ENCODE measurements at regions not wholly inside any gene's neighbourhood (a gene's known extent, or its start where the extent isn't known, plus 50 kb on each side); places are given as distances from the start of the nearest gene placed in this dataset.

DNA sequence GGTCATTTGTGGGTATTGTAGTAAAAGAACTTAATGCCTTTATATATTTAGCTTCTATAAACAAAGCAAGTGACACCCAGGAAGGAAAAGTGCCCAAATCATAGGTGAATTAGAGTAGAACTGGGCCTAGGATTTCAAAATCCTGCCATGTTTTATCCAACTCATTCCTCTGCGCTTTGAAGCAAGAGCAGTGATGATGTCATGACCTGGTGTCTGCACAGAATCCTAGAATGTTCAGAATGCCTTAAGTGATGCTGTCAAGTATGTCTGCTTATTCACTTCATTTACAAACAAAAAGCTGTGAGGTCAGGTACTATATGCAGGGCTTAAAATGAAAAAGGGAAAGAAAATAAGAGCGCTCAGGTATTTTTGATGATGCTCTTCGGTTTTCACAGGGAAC, 737.2 kb upstream of the ANKRD30A start:
- no peak overlapping the region for H3K4me3 Mint-ChIP-seq
- no peak overlapping the region for H3K27ac Mint-ChIP-seq
- ATAC-seq (ENCODE audit: low read depth): no peak
- no peak for DNase-seq (ENCODE audit: low spot score in 2 of 2)
- no peaks in the 10 kb centered on the region for H3K27me3 Mint-ChIP-seq
- H3K4me1 Mint-ChIP-seq: no peaks in the 10 kb centered on the region
- H3K36me3 Mint-ChIP-seq: no peaks in the 10 kb centered on the region
- no peaks in the 10 kb centered on the region for H3K9me3 Mint-ChIP-seq

DNA sequence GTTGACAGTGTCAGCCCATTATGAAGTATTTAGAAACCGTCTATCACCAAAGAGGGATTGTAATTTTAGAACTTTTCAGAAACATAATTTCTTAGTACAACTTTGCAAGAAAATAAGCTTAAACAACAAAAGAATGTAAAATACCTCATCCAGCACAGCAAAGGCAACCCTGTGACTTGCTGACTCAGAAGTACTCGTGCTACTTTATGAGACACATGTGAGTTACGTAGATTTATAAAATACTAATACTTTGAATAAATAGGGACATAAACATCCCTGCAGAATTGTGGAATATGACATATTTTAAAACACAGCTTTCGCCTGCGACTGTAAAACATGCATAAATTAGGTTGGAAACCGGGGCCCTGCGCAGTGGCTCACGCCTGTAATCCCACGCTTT, 739.7 kb upstream of the ANKRD30A start:
- no peaks in the 10 kb centered on the region for H3K4me1 Mint-ChIP-seq
- no peak overlapping the region for H3K4me3 Mint-ChIP-seq
- H3K27me3 Mint-ChIP-seq: no peaks in the 10 kb centered on the region
- H3K36me3 Mint-ChIP-seq: no peaks in the 10 kb centered on the region
- H3K9me3 Mint-ChIP-seq: no peaks in the 10 kb centered on the region
- no peak overlapping the region for H3K27ac Mint-ChIP-seq
- DNase-seq (ENCODE audit: low spot score in 2 of 2) (no peak), ATAC-seq (ENCODE audit: low read depth) (no peak)

DNA sequence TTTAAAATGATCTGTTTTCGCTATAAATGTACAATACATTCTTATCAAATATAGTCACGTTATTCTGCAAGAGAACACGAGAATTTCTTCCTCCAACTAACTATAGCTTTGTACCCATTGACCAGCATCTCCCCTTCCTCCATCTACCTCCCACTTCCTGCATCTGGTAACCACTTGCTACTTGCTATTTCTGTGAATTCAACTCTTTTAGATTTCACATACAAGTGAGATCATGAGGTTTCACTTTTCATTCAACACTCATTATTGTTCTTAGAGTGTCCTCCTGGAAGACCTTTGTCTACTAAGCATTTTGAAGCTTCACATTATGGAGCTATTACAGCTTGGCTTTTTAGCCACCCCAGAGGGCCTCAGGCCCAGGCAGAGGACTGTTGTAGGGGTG, 741.3 kb upstream of the FZD8 start:
- Mint-ChIP-seq H3K36me3 (no peaks in the 10 kb centered on the region), H3K27me3 (no peaks in the 10 kb centered on the region), H3K4me1 (no peaks in the 10 kb centered on the region), H3K9me3 (no peaks in the 10 kb centered on the region), H3K4me3 (no peak overlapping the region), H3K27ac (no peak overlapping the region)
- no peak for ATAC-seq (ENCODE audit: low read depth)
- DNase-seq (ENCODE audit: low spot score in 2 of 2): no peak

DNA sequence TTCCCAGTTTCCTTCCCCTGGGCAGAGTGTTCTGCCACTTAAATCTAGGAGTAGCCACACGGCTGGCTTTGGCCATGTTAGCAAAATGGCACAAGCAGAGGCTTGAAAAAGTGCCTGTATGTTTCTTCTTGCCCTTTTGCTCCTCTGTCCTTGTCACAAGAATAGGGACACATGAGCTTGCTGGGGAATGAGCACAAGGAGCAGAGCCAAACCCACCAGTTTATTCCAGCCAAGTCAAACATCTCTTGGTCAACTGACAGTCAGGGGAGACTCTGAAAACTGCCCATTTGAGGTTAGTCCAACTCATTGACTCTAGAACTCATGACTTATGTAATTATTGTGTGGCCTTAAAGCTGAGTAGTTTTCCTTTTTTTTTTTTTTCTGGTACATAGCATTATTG, 739.7 kb upstream of the FZD8 start:
- H3K4me3 Mint-ChIP-seq: no peak overlapping the region
- H3K27ac Mint-ChIP-seq: no peak overlapping the region
- no peak for ATAC-seq (ENCODE audit: low read depth)
- H3K9me3 Mint-ChIP-seq: peaks cover 6% of the 10 kb centered on the region
- DNase-seq (ENCODE audit: low spot score in 2 of 2): no peak
- H3K4me1 Mint-ChIP-seq: no peaks in the 10 kb centered on the region
- H3K27me3 Mint-ChIP-seq: no peaks in the 10 kb centered on the region
- H3K36me3 Mint-ChIP-seq: no peaks in the 10 kb centered on the region

DNA sequence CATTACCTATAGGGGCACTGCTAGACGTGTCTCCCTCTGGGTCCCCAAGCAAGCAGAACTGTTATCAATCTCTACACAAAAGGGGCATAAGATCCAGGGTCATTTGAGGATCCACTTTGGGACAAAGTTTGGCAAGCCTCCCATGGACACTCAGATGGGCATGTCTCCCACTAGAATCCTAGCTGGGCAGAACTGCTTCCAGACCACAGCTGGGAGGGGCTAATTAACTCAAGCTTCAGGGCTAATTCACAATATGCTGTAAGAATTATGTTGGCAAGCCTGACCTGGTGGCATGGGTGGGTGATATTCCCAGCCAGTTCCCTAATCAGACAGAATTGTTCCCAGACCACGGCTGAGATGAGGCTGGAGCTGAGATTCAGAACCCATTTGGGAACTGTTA, 738.4 kb upstream of the FZD8 start:
- ATAC-seq (ENCODE audit: low read depth) (no peak), DNase-seq (ENCODE audit: low spot score in 2 of 2) (no peak)
- no peak overlapping the region for H3K27ac Mint-ChIP-seq
- H3K4me3 Mint-ChIP-seq: no peak overlapping the region
- H3K4me1 Mint-ChIP-seq: no peaks in the 10 kb centered on the region
- no peaks in the 10 kb centered on the region for H3K36me3 Mint-ChIP-seq
- no peaks in the 10 kb centered on the region for H3K27me3 Mint-ChIP-seq
- peaks cover 6% of the 10 kb centered on the region for H3K9me3 Mint-ChIP-seq

DNA sequence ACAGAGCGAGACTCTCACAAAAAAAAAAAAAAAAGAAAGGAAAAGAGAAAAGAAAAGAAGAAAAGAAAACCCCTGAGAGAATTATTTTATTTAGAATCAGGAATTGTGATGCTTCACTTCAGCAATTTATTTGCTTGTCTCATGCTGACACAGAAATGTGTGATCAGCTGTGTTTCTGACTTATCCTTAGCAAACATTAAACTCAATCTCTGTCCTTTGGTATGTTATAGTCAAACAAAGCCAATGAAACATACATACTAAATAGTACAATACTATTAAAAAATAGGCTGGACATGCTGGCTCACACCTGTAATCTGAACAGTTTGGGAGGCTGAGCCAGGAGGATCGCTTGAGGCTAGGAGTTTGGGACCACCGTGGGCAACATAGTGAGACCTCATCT, 733.0 kb upstream of the FZD8 start:
- H3K36me3 Mint-ChIP-seq: peaks cover 1% of the 10 kb centered on the region
- DNase-seq (ENCODE audit: low spot score in 2 of 2): no peak
- no peak for ATAC-seq (ENCODE audit: low read depth)
- H3K27me3 Mint-ChIP-seq: no peaks in the 10 kb centered on the region
- H3K4me1 Mint-ChIP-seq: no peaks in the 10 kb centered on the region
- peaks cover 6% of the 10 kb centered on the region for H3K9me3 Mint-ChIP-seq
- H3K4me3 Mint-ChIP-seq: no peak overlapping the region
- H3K27ac Mint-ChIP-seq: no peak overlapping the region

DNA sequence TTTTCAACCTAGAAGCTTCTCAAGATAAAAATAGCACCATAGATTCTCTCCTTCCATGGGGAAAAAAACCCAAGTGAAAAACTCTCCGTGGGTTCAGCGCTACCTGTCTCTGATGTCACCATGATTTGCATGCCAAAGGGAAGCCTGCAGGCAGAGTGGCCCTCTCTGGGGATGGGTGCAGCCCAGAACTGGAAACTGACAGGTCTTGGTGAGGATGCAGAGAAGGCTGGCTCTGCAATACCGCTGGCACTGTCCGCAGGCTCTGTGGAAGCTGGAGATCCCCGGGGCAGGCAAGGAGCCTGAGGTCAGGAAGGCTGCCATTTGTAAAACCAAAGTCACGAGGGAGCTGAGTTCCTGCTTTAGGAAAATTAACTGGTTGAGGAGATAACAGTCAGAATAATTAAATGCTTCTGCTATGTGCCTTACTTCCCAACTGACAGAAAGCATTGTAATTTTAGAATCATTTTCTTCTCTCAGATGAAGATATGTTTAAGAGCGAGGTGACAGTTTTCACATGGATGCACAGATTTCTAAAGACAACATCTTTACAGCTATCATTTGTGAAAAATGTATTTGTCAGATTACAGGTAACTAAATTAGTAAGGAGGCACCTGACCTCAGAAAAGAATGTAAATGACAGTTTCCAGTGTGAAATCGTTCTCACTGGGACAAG, 731.5 kb upstream of the FZD8 start:
- peaks cover 7% of the 10 kb centered on the region for H3K9me3 Mint-ChIP-seq
- DNase-seq (ENCODE audit: low spot score in 2 of 2) (no peak), ATAC-seq (ENCODE audit: low read depth) (no peak)
- H3K36me3 Mint-ChIP-seq: peaks cover 3% of the 10 kb centered on the region
- H3K27ac Mint-ChIP-seq: no peak overlapping the region
- no peaks in the 10 kb centered on the region for H3K4me1 Mint-ChIP-seq
- no peaks in the 10 kb centered on the region for H3K27me3 Mint-ChIP-seq
- no peak overlapping the region for H3K4me3 Mint-ChIP-seq

DNA sequence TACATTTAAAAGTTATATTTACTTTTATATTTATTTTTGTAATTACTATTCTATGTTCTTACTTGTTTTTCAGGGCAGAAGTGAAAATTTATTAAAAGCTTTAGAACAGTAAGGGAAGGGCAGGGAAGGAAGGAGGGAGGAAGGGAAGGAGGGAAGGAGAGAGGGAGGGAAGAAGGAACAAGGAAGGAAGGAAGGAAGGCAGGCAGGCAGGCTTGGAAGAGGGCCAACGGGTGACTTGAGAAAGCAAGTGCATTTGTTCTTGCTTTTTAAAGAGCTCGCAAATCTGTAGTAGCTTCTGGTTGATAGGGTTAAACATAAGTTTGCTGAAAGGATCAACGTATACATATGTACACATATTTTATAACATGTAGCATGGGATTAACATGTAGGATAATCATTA, 725.3 kb upstream of the FZD8 start:
- no peak overlapping the region for H3K4me3 Mint-ChIP-seq
- H3K4me1 Mint-ChIP-seq: no peaks in the 10 kb centered on the region
- ATAC-seq (ENCODE audit: low read depth) (no peak), DNase-seq (ENCODE audit: low spot score in 2 of 2) (no peak)
- peaks cover 2% of the 10 kb centered on the region for H3K36me3 Mint-ChIP-seq
- H3K9me3 Mint-ChIP-seq: peaks cover 8% of the 10 kb centered on the region
- no peak overlapping the region for H3K27ac Mint-ChIP-seq
- H3K27me3 Mint-ChIP-seq: no peaks in the 10 kb centered on the region

DNA sequence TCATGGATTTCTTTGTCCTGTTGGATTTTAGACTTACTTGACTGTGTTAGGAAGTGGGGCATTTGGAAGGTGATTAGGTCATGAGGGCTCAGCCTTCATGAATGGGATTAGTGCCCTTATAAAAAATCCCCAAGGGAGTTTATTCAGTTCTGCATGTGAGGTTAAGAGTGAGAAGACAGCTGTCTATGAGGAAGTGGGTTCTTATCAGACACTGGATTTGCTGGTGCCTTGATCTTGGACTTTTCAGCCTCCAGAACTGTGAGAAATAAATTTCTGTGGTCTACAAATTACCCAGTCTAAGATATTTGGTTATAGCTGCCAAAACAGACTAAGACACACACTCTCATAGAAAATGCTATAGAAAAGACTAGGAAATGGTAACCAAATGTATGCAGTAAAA, 724.7 kb upstream of the FZD8 start:
- Mint-ChIP-seq H3K9me3 (peaks cover 8% of the 10 kb centered on the region), H3K4me3 (no peak overlapping the region), H3K36me3 (peaks cover 2% of the 10 kb centered on the region), H3K4me1 (no peaks in the 10 kb centered on the region), H3K27ac (no peak overlapping the region), H3K27me3 (no peaks in the 10 kb centered on the region)
- ATAC-seq (ENCODE audit: low read depth) (no peak), DNase-seq (ENCODE audit: low spot score in 2 of 2) (no peak)

DNA sequence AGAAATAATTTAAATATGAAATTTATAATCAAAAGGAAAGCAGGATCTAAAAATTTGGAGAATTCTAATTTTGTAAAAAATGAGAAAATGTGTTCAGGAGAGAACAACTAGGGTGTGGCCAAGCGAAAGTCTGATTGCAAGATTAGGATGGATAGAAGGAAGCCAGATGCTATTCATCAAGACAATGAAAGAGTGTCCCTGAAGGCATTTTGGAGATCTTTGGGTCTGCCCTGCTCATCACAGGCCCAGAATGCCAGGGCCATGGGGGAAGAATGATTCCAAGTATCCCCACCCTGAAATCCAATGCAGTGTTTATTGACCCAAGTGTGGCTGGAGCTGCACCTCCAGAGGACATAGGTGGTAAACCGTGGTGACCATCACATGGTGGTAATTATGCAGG, 724.0 kb upstream of the FZD8 start:
- no peak for ATAC-seq (ENCODE audit: low read depth)
- no peak overlapping the region for H3K27ac Mint-ChIP-seq
- H3K4me1 Mint-ChIP-seq: no peaks in the 10 kb centered on the region

DNA sequence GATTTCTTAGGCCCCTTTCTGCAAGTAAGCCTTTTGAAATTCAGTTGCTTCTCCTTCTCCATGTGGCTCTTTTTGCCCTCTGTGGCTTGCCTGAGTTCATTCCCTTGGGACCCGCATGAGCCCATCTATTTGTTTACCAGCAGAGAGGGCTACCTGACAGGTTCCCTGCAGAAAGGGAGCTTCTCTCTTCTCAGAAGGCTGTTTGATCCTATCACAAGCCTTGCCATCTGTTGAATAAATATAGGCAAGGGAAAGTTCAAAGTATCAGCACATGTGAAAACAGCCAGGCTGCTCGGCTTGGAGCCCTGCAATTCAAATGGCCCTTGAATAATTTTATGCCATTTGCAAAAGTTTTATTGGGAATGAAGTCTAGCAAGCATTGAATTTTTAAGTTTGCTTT, 720.2 kb upstream of the FZD8 start:
- no peak for ATAC-seq (ENCODE audit: low read depth)
- H3K9me3 Mint-ChIP-seq: peaks cover 7% of the 10 kb centered on the region
- no peaks in the 10 kb centered on the region for H3K36me3 Mint-ChIP-seq
- H3K4me3 Mint-ChIP-seq: no peak overlapping the region
- DNase-seq (ENCODE audit: low spot score in 2 of 2): no peak
- no peaks in the 10 kb centered on the region for H3K4me1 Mint-ChIP-seq
- no peak overlapping the region for H3K27ac Mint-ChIP-seq
- H3K27me3 Mint-ChIP-seq: no peaks in the 10 kb centered on the region

More for the DNA sequence above, 724.0 kb upstream of the FZD8 start:
- peaks cover 8% of the 10 kb centered on the region for H3K9me3 Mint-ChIP-seq
- H3K27me3 Mint-ChIP-seq: no peaks in the 10 kb centered on the region
- H3K36me3 Mint-ChIP-seq: peaks cover 2% of the 10 kb centered on the region
- DNase-seq (ENCODE audit: low spot score in 2 of 2): no peak
- no peak overlapping the region for H3K4me3 Mint-ChIP-seq

DNA sequence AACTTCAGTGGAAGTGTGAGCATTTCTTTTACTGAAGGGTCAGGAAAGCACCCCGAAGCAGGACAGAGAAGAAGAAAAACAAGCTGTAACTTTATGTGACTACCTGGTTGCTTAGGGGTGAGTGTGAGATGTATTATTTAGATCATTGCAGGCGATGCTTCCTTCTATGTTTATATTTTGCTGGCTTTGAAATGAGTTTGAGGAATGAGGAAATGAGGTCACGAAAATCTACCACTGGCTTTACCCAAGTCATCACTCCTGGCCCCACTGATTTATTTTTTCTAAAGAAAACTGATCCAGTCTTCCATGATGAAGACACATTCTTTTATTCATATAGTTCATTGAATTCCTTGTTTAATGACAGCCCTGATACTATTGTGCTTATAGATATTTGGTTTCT, 716.6 kb upstream of the FZD8 start:
- Mint-ChIP-seq H3K27me3 (no peaks in the 10 kb centered on the region), H3K27ac (no peak overlapping the region), H3K4me1 (no peaks in the 10 kb centered on the region), H3K4me3 (no peak overlapping the region), H3K36me3 (no peaks in the 10 kb centered on the region), H3K9me3 (peaks cover 1% of the 10 kb centered on the region)
- DNase-seq (ENCODE audit: low spot score in 2 of 2) (no peak), ATAC-seq (ENCODE audit: low read depth) (no peak)

DNA sequence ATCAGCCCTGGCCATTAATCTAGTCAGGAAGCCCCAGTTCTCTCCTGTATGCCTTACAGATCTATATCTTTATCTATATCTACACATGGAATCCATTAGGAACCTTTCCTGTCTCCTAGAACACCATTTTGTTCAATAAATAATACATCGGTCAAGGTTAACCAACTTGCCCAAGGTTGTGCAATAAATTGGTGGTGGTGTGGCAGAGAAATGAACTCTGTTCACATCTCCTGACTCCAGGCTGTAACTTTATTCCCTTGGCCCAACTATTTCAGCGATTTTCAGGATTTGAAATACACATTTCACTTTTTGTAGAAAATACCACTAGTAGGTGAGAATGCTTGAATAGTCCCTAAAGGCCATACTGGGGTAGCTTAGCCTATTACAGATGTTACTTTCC, 712.5 kb upstream of the FZD8 start:
- peaks cover 3% of the 10 kb centered on the region for H3K9me3 Mint-ChIP-seq
- ATAC-seq (ENCODE audit: low read depth): no peak
- no peak for DNase-seq (ENCODE audit: low spot score in 2 of 2)
- no peaks in the 10 kb centered on the region for H3K27me3 Mint-ChIP-seq
- no peaks in the 10 kb centered on the region for H3K36me3 Mint-ChIP-seq
- no peaks in the 10 kb centered on the region for H3K4me1 Mint-ChIP-seq
- H3K4me3 Mint-ChIP-seq: no peak overlapping the region
- H3K27ac Mint-ChIP-seq: no peak overlapping the region

DNA sequence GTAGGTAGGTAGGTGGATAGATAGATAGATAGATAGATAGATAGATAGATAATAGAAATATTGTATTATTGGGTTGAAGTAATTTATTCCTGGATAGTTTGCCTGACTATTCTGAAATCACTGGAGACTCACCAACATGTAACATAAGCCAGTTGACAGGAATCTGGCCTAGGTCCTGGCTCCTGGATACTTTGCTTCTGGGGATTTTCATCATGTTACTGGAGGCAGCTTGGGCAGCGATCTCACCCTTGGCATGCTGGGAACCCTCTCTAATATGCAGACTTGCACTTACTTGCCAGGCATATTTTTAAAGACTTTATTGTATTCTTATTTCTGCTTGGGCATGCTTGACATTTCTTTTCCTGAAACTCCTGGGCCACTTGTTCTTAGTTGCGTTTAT, 709.1 kb upstream of the FZD8 start:
- Mint-ChIP-seq H3K4me1 (no peaks in the 10 kb centered on the region), H3K9me3 (peaks cover 5% of the 10 kb centered on the region), H3K27me3 (no peaks in the 10 kb centered on the region), H3K27ac (no peak overlapping the region), H3K36me3 (no peaks in the 10 kb centered on the region), H3K4me3 (no peak overlapping the region)
- no peak for DNase-seq (ENCODE audit: low spot score in 2 of 2)
- no peak for ATAC-seq (ENCODE audit: low read depth)

DNA sequence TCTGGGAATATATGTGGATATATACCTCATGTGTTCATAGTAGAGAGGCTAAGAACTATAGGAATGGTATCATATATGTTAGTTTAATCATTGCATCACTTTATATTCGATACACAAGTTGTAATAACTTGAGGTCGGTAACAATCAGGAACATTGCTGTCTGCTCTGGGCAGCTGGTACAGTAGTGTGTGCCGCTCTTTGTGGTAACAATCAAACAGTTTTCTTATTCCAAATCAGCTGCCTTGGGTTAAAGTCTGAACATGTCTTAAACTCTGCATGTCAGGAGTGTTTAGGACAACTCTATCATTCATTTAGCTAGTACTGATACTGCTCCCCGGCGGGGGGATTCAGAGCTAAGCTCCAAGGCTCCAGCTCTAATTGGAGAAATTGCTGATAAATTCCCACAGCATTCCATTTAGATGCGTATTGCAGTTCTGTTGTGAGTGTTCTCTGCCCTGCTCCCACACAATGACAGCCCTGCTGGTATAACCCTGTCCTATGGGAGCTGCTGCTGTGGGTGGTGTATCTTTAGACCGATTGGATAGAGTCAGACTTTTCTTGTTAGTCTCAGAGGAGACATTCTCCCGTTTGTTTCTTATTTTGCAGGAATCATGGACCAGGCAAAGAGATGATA, 707.5 kb upstream of the FZD8 start:
- ATAC-seq (ENCODE audit: low read depth) (no peak), DNase-seq (ENCODE audit: low spot score in 2 of 2) (no peak)
- H3K4me1 Mint-ChIP-seq: no peaks in the 10 kb centered on the region
- no peak overlapping the region for H3K4me3 Mint-ChIP-seq
- H3K36me3 Mint-ChIP-seq: no peaks in the 10 kb centered on the region
- H3K9me3 Mint-ChIP-seq: peaks cover 5% of the 10 kb centered on the region
- H3K27ac Mint-ChIP-seq: no peak overlapping the region
- H3K27me3 Mint-ChIP-seq: no peaks in the 10 kb centered on the region

Measured in memory B cell (primary cell).